ENCODE measurements at regions not wholly inside any gene's neighbourhood (a gene's known extent, or its start where the extent isn't known, plus 50 kb on each side); places are given as distances from the start of the nearest gene placed in this dataset.
A peak's percentile ranks its signal among the peaks of the same experiment; 100 is the strongest.

DNA sequence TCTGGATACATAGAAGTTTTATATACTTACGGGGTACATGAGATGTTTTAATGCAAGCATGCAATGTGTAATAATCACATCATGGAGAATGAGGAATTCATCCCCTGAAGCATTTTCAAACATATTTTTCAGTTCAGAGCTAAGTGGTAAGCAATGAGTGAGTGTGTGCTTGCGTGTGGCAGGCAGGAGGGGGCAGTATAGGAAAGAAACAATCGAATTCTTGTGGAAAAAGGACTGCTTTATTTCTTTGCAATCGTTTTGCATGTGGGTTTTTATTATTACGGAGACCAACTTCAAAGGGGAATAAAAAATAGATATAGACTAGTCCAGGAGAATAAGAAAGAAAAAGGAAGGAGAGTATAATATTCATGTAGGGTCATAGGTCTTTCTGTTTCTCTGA is 271.6 kb downstream of the CHL1 start:
- no peak overlapping the region for H3K27ac ChIP-seq
- TF ChIP-seq, protein P1, sequence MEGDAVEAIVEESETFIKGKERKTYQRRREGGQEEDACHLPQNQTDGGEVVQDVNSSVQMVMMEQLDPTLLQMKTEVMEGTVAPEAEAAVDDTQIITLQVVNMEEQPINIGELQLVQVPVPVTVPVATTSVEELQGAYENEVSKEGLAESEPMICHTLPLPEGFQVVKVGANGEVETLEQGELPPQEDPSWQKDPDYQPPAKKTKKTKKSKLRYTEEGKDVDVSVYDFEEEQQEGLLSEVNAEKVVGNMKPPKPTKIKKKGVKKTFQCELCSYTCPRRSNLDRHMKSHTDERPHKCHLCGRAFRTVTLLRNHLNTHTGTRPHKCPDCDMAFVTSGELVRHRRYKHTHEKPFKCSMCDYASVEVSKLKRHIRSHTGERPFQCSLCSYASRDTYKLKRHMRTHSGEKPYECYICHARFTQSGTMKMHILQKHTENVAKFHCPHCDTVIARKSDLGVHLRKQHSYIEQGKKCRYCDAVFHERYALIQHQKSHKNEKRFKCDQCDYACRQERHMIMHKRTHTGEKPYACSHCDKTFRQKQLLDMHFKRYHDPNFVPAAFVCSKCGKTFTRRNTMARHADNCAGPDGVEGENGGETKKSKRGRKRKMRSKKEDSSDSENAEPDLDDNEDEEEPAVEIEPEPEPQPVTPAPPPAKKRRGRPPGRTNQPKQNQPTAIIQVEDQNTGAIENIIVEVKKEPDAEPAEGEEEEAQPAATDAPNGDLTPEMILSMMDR (IDR thresholded peaks at IDR 0.05) = peak in 1 of 4 experiments; percentile 15
- no peak for TF ChIP-seq POLR2A (IDR thresholded peaks at IDR 0.05)
- no peaks in the 10 kb centered on the region for H3K27me3 ChIP-seq
- no peak for DNase-seq
- H3K36me3 ChIP-seq = no peaks in the 10 kb centered on the region
- intact Hi-C loops (cut with DNase I) = no loop called here
- H3K4me3 ChIP-seq = no peak overlapping the region
- H3K9me3 ChIP-seq = peaks cover 0 to 2% (median 0%) of the 10 kb centered on the region in 4 donors
- peaks cover 0 to 2% (median 0%) of the 10 kb centered on the region in 4 donors for H3K4me1 ChIP-seq
- 34 to 42% methylated on average over 5 of the region's 5 CpGs for WGBS, 2 donors

DNA sequence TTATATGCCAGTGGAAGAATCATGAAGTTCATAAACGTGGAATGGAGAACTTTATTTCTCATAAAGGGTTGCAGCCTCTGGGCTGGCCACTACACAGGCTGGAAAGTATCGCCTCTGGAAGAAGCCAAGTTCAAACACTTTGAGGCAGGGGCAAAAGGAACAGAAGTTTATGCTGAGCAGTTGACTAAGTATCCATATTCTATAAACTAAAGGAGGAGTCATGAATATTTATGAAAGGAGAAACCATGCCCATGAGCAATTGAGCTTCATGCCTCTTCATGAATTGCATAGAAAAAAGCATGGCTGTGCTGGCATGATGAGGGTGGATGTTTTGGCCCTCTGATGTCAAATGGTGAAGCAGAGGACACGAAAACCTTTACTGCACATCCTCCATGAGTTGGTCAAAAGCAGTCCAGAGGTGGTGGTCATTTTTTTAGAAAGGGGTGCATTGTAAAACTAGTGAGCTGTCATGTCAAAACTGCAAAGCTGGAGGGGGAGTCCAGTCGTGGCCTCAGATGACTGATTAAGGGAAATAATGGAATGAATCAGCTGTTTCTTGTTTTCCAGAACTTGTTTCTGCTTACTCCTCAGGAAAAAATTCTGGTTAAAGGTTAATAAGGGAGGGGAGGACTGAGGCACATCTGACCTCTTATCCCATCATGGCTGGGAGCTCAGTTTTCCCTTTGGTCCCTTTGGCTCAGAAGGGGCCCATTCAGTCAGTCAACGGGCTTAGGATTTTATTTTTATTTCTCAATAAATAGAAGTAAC is 276.7 kb downstream of the CHL1 start:
- no peaks in the 10 kb centered on the region for H3K4me1 ChIP-seq
- H3K36me3 ChIP-seq = no peaks in the 10 kb centered on the region
- peaks cover 0 to 2% (median under 1%) of the 10 kb centered on the region in 4 donors for H3K9me3 ChIP-seq
- WGBS, 2 donors = 47 to 69% methylated on average over 5 of the region's 5 CpGs
- H3K4me3 ChIP-seq = no peak overlapping the region
- no peak overlapping the region for H3K27ac ChIP-seq
- TF ChIP-seq POLR2AphosphoS5 (IDR thresholded peaks at IDR 0.05) = no peak
- intact Hi-C loops (cut with DNase I) = no loop called here
- DNase-seq = no peak
- H3K27me3 ChIP-seq = no peaks in the 10 kb centered on the region

DNA sequence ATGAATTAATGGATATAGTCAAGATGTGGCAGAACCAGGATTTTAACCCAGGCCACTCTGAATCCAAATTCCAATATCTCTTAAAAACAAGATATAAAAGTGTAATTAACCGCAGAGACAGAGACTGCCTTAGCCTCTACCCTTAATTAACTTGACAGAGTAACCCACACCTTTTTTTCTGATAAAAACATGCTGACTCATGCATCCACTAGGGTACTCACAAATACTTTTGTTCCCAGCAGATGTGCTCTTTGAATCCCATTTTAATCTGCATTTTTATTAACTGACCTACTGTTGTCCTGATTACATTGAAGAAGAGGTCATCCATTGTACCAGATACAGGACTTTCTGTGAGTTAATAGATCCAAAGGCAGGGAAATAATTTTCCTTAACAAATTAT is 278.3 kb downstream of the CHL1 start:
- TF ChIP-seq EP300 (IDR thresholded peaks at IDR 0.05) (no peak), POLR2AphosphoS5 (IDR thresholded peaks at IDR 0.05) (no peak), POLR2A (IDR thresholded peaks at IDR 0.05) (no peak)
- TF ChIP-seq, protein P1 (IDR thresholded peaks at IDR 0.05) = no peak
- intact Hi-C loops (cut with DNase I) = no loop called here
- H3K27ac ChIP-seq = no peak overlapping the region
- H3K27me3 ChIP-seq = no peaks in the 10 kb centered on the region
- WGBS, 2 donors = 87 to 90% methylated on average over 1 of the region's 1 CpG
- no peak overlapping the region for H3K4me3 ChIP-seq
- no peak for DNase-seq
- H3K9me3 ChIP-seq = peaks cover 0 to 7% (median 1%) of the 10 kb centered on the region in 4 donors
- H3K36me3 ChIP-seq = no peaks in the 10 kb centered on the region
- H3K4me1 ChIP-seq = no peaks in the 10 kb centered on the region

DNA sequence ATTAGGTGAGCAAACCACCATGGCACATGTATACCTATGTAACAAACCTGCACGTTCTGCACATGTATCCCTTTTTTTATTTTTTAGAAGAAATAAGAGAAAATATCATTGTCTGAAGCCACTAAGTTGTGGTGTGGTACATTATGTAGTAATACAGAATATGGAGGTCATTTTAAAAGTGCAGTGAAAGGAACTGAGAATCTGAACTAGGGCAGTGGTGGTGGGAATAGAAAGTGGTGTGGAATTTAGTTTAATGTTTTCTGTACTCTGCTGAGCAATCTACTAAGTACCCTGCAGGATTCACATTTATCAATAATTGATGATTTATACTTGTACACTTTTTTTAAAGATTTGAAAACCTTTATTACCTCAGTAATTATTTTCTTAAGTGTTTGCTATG is 283.5 kb downstream of the CHL1 start:
- Histone ChIP-seq H3K36me3 (no peaks in the 10 kb centered on the region), H3K4me1 (no peaks in the 10 kb centered on the region), H3K27me3 (no peaks in the 10 kb centered on the region), H3K27ac (no peak overlapping the region), H3K4me3 (no peak overlapping the region), H3K9me3 (peaks cover 0 to 7% (median 0%) of the 10 kb centered on the region in 4 donors)
- 74 to 85% methylated on average over 1 of the region's 1 CpG for WGBS, 2 donors
- intact Hi-C loops (cut with DNase I) = no loop called here
- no peak for DNase-seq
- no peak for TF ChIP-seq POLR2AphosphoS5 (IDR thresholded peaks at IDR 0.05)
- no peak for TF ChIP-seq EP300 (IDR thresholded peaks at IDR 0.05)
- TF ChIP-seq, protein P1 (IDR thresholded peaks at IDR 0.05) = no peak
- no peak for TF ChIP-seq POLR2A (IDR thresholded peaks at IDR 0.05)

DNA sequence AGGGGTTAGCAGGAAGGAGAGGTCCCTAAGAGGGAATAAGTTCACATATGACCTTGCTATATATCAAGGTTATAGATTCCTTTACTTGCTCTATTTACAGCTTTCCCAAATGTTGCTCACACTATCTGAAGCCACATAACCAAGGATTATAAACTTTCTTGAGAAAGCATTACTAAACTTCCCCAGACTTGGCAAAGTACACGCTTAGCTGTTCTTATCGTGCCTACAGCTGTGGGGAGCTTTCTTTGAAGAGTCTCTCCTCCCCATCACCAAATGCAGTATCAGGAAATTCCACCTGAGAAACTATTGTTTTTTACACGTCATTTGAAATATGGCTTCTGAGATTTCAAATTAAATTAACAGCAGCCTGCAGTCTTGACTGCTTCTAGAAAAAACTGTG is 284.5 kb downstream of the CHL1 start:
- TF ChIP-seq, protein P1 (IDR thresholded peaks at IDR 0.05) = no peak
- TF ChIP-seq POLR2AphosphoS5 (IDR thresholded peaks at IDR 0.05) (no peak), EP300 (IDR thresholded peaks at IDR 0.05) (no peak), POLR2A (IDR thresholded peaks at IDR 0.05) (no peak)
- Histone ChIP-seq H3K4me1 (no peaks in the 10 kb centered on the region), H3K27ac (no peak overlapping the region), H3K9me3 (peaks cover 0 to 7% (median 0%) of the 10 kb centered on the region in 4 donors), H3K4me3 (no peak overlapping the region), H3K27me3 (no peaks in the 10 kb centered on the region), H3K36me3 (no peaks in the 10 kb centered on the region)
- WGBS, 2 donors = 67 to 72% methylated on average over 3 of the region's 3 CpGs
- intact Hi-C loops (cut with DNase I) = no loop called here
- no peak for DNase-seq

Data from sigmoid colon (tissue), 6 donors.